GM10248 (cell line): ENCODE measurements at regions not wholly inside any gene's neighbourhood (a gene's known extent, or its start where the extent isn't known, plus 50 kb on each side); places are given as distances from the start of the nearest gene placed in this dataset.
"Not testable (repeated sequence)": the region's sequence is repeated elsewhere in the genome, so short reads cannot be mapped to it uniquely, and the experiment has no call there.

Experiments
- CTCF ChIA-PET: fragments of 300-600 bp; sonication (Branson Sonifier 250); formaldehyde crosslinking; extraction: SDS; loops from one replicate; lab custom pipeline; 2021; ENCODE audit warnings: antibody characterized with exemption; lab: Yijun Ruan, JAX
- POLR2A ChIA-PET: fragments of 350-650 bp; sonication (Branson Sonifier 250); formaldehyde crosslinking; extraction: SDS; loops from one replicate; lab custom pipeline; 2020; ENCODE audit warnings: antibody characterized with exemption; lab: Yijun Ruan, JAX
- DNase-seq: peaks from one replicate; pipeline ENCODE4 v3.0.0; 2012; ENCODE audit errors: extremely low spot score

- DNase-seq, CTCF ChIA-PET, POLR2A ChIA-PET: not testable (repeated sequence)
Measured at GRCh38 chr21:5060364-5061083, 5460.9 kb upstream of the TPTE start.

- DNase-seq, POLR2A ChIA-PET, CTCF ChIA-PET: not testable (repeated sequence)
Measured at GRCh38 chr21:5064581-5065142, 5456.7 kb upstream of the TPTE start.

GRCh38 chr21:5065240-5066211 lies 5455.9 kb upstream of the TPTE start:
- DNase-seq, POLR2A ChIA-PET, CTCF ChIA-PET: not testable (repeated sequence)

- POLR2A ChIA-PET, CTCF ChIA-PET, DNase-seq: not testable (repeated sequence)
Measured at GRCh38 chr21:5066682-5067251, 5454.6 kb upstream of the TPTE start.

- POLR2A ChIA-PET, DNase-seq, CTCF ChIA-PET: not testable (repeated sequence)
Measured at GRCh38 chr21:5067326-5068048, 5453.9 kb upstream of the TPTE start.

GRCh38 chr21:5068649-5069048 lies 5452.7 kb upstream of the TPTE start:
- DNase-seq, CTCF ChIA-PET, POLR2A ChIA-PET: not testable (repeated sequence)

GRCh38 chr21:5071180-5071579 lies 5450.2 kb upstream of the TPTE start:
- CTCF ChIA-PET, POLR2A ChIA-PET, DNase-seq: not testable (repeated sequence)

GRCh38 chr21:5076854-5077253 lies 5444.5 kb upstream of the TPTE start:
- POLR2A ChIA-PET, DNase-seq, CTCF ChIA-PET: not testable (repeated sequence)

- CTCF ChIA-PET, POLR2A ChIA-PET, DNase-seq: not testable (repeated sequence)
Measured at GRCh38 chr21:5079361-5079760, 5442.0 kb upstream of the TPTE start.

- POLR2A ChIA-PET, DNase-seq, CTCF ChIA-PET: not testable (repeated sequence)
Measured at GRCh38 chr21:5080015-5080414, 5441.4 kb upstream of the TPTE start.

GRCh38 chr21:5084246-5084645 lies 5437.1 kb upstream of the TPTE start:
- DNase-seq, POLR2A ChIA-PET, CTCF ChIA-PET: not testable (repeated sequence)

GRCh38 chr21:5085456-5085855 lies 5435.9 kb upstream of the TPTE start:
- CTCF ChIA-PET, POLR2A ChIA-PET, DNase-seq: not testable (repeated sequence)

- DNase-seq, POLR2A ChIA-PET, CTCF ChIA-PET: not testable (repeated sequence)
Measured at GRCh38 chr21:5086416-5086815, 5435.0 kb upstream of the TPTE start.

GRCh38 chr21:5088820-5089219 lies 5432.6 kb upstream of the TPTE start:
- DNase-seq, POLR2A ChIA-PET, CTCF ChIA-PET: not testable (repeated sequence)

GRCh38 chr21:5089399-5090089 lies 5431.8 kb upstream of the TPTE start:
- CTCF ChIA-PET, POLR2A ChIA-PET, DNase-seq: not testable (repeated sequence)

- DNase-seq, POLR2A ChIA-PET, CTCF ChIA-PET: not testable (repeated sequence)
Measured at GRCh38 chr21:5090132-5091079, 5431.0 kb upstream of the TPTE start.
